Stimulated activated CD4-positive, alpha-beta T cell treated with anti-CD3 and anti-CD28 coated beads, Interleukin-1b, Interleukin-23, amount 100 ng/mL, for 1 hour (primary cell): ENCODE measurements at regions not wholly inside any gene's neighbourhood (a gene's known extent, or its start where the extent isn't known, plus 50 kb on each side); places are given as distances from the start of the nearest gene placed in this dataset.

Experiments
- DNase-seq, 2 donors: peaks; one replicate each; pipeline ENCODE4 v3.0.0-alpha.2; 2020; ENCODE audit warnings: low read depth in 2 of 2

GRCh38 chr18:72470391-72470790, 73.8 kb downstream of the CBLN2 start:
- DNase-seq = no peak

GRCh38 chr18:72468021-72468710, 76.0 kb downstream of the CBLN2 start:
- DNase-seq = no peak

GRCh38 chr18:72460210-72460680, 83.9 kb downstream of the CBLN2 start:
- DNase-seq = no peak

GRCh38 chr18:72458271-72458670, 85.9 kb downstream of the CBLN2 start:
- DNase-seq = no peak

- no peak for DNase-seq
These were observed 87.3 kb downstream of the CBLN2 start for GRCh38 chr18:72456802-72457201.

- DNase-seq = no peak
These were observed 91.8 kb downstream of the CBLN2 start for GRCh38 chr18:72452328-72452727.

GRCh38 chr18:72444798-72445155, 99.4 kb downstream of the CBLN2 start:
- DNase-seq = no peak

GRCh38 chr18:72444111-72444797, 99.9 kb downstream of the CBLN2 start:
- DNase-seq = no peak

GRCh38 chr18:72436401-72436800, 107.7 kb downstream of the CBLN2 start:
- no peak for DNase-seq

GRCh38 chr18:72433756-72434155, 110.4 kb downstream of the CBLN2 start:
- DNase-seq = no peak

- DNase-seq = no peak
These were observed 116.4 kb downstream of the CBLN2 start for GRCh38 chr18:72427721-72428120.

GRCh38 chr18:72419914-72420313, 124.2 kb downstream of the CBLN2 start:
- no peak for DNase-seq

GRCh38 chr18:72412927-72413326, 131.2 kb downstream of the CBLN2 start:
- DNase-seq = no peak

GRCh38 chr18:72411261-72411660, 132.9 kb downstream of the CBLN2 start:
- DNase-seq = no peak

- DNase-seq = no peak
These were observed 133.7 kb downstream of the CBLN2 start for GRCh38 chr18:72410399-72410798.

GRCh38 chr18:72409903-72410302, 134.2 kb downstream of the CBLN2 start:
- no peak for DNase-seq

GRCh38 chr18:72407048-72407447, 137.1 kb downstream of the CBLN2 start:
- DNase-seq = no peak

- DNase-seq = no peak
These were observed 152.2 kb downstream of the CBLN2 start for GRCh38 chr18:72391951-72392350.

GRCh38 chr18:72391427-72391826, 152.7 kb downstream of the CBLN2 start:
- no peak for DNase-seq

GRCh38 chr18:72378016-72378415, 166.1 kb downstream of the CBLN2 start:
- DNase-seq = no peak

- DNase-seq = no peak
These were observed 167.9 kb downstream of the CBLN2 start for GRCh38 chr18:72376256-72376655.

GRCh38 chr18:72375618-72376017, 168.5 kb downstream of the CBLN2 start:
- no peak for DNase-seq

- no peak for DNase-seq
These were observed 172.1 kb downstream of the CBLN2 start for GRCh38 chr18:72372076-72372475.

GRCh38 chr18:72368308-72368707, 175.8 kb downstream of the CBLN2 start:
- no peak for DNase-seq
